ENCODE measurements at regions not wholly inside any gene's neighbourhood (a gene's known extent, or its start where the extent isn't known, plus 50 kb on each side); places are given as distances from the start of the nearest gene placed in this dataset.

GRCh38 chr20:52847731-52848359 is 124.3 kb upstream of the TSHZ2 start:
- TF ChIP-seq CTCF (IDR thresholded peaks at IDR 0.05; ENCODE audit: low read depth, low read length): no peak
- no peak for DNase-seq (ENCODE audit: low read depth, low spot score)
- no peak overlapping the region for H3K4me3 ChIP-seq (ENCODE audit: low read depth, low read length)
- in situ Hi-C loops (cut with HindIII; ENCODE audit: low sequenced_read_pairs): no loop called here

- TF ChIP-seq CTCF (IDR thresholded peaks at IDR 0.05; ENCODE audit: low read depth, low read length): no peak
- in situ Hi-C loops (cut with HindIII; ENCODE audit: low sequenced_read_pairs): no loop called here
- no peak for DNase-seq (ENCODE audit: low read depth, low spot score)
- no peak overlapping the region for H3K4me3 ChIP-seq (ENCODE audit: low read depth, low read length)
These were observed 125.0 kb upstream of the TSHZ2 start for GRCh38 chr20:52847029-52847660.

GRCh38 chr20:52845044-52845443 is 127.1 kb upstream of the TSHZ2 start:
- TF ChIP-seq CTCF (IDR thresholded peaks at IDR 0.05; ENCODE audit: low read depth, low read length): no peak
- in situ Hi-C loops (cut with HindIII; ENCODE audit: low sequenced_read_pairs): no loop called here
- no peak overlapping the region for H3K4me3 ChIP-seq (ENCODE audit: low read depth, low read length)
- DNase-seq (ENCODE audit: low read depth, low spot score): no peak

- no peak for DNase-seq (ENCODE audit: low read depth, low spot score)
- TF ChIP-seq CTCF (IDR thresholded peaks at IDR 0.05; ENCODE audit: low read depth, low read length): no peak
- H3K4me3 ChIP-seq (ENCODE audit: low read depth, low read length): no peak overlapping the region
- in situ Hi-C loops (cut with HindIII; ENCODE audit: low sequenced_read_pairs): no loop called here
These were observed 128.7 kb upstream of the TSHZ2 start for GRCh38 chr20:52843425-52843824.

- in situ Hi-C loops (cut with HindIII; ENCODE audit: low sequenced_read_pairs): no loop called here
- DNase-seq (ENCODE audit: low read depth, low spot score): no peak
- no peak overlapping the region for H3K4me3 ChIP-seq (ENCODE audit: low read depth, low read length)
- TF ChIP-seq CTCF (IDR thresholded peaks at IDR 0.05; ENCODE audit: low read depth, low read length): no peak
These were observed 131.2 kb upstream of the TSHZ2 start for GRCh38 chr20:52841003-52841402.

GRCh38 chr20:52840041-52840440 is 132.1 kb upstream of the TSHZ2 start:
- no peak for TF ChIP-seq CTCF (IDR thresholded peaks at IDR 0.05; ENCODE audit: low read depth, low read length)
- DNase-seq (ENCODE audit: low read depth, low spot score): no peak
- in situ Hi-C loops (cut with HindIII; ENCODE audit: low sequenced_read_pairs): no loop called here
- no peak overlapping the region for H3K4me3 ChIP-seq (ENCODE audit: low read depth, low read length)

Data from astrocyte of the spinal cord (primary cell).